DND-41 (cell line): ENCODE measurements at regions not wholly inside any gene's neighbourhood (a gene's known extent, or its start where the extent isn't known, plus 50 kb on each side); places are given as distances from the start of the nearest gene placed in this dataset.

Experiments used
- CTCF ChIP-seq: IDR thresholded peaks from 2 replicates; pipeline ENCODE4 v1.5.1; 2012; ENCODE audit warnings: borderline replicate concordance, low read length, moderate library complexity, mild to moderate bottlenecking; ENCODE audit not compliant: poor library complexity, severe bottlenecking; ENCODE audit errors: extremely low read depth
- EZH2 ChIP-seq: IDR thresholded peaks from 3 replicates; pipeline ENCODE4 v1.6.1; 2012; ENCODE audit warnings: borderline replicate concordance, low read depth, mild to moderate bottlenecking, moderate library complexity, low read length, inconsistent platforms; ENCODE audit not compliant: severe bottlenecking

GRCh38 chr6:133026705-133027104 is 212.3 kb downstream of the RPS12 start:
- TF ChIP-seq CTCF: no peak
- no peak for TF ChIP-seq EZH2
